HG02642 (cell line): ENCODE measurements at regions not wholly inside any gene's neighbourhood (a gene's known extent, or its start where the extent isn't known, plus 50 kb on each side); places are given as distances from the start of the nearest gene placed in this dataset.

Source experiments
- ATAC-seq: cut with Tn5 transposase; IDR thresholded peaks from one replicate; pipeline ENCODE4 v1.9.1; 2021; ENCODE audit warnings: mild to moderate bottlenecking; ENCODE audit not compliant: unreplicated experiment, poor library complexity

DNA sequence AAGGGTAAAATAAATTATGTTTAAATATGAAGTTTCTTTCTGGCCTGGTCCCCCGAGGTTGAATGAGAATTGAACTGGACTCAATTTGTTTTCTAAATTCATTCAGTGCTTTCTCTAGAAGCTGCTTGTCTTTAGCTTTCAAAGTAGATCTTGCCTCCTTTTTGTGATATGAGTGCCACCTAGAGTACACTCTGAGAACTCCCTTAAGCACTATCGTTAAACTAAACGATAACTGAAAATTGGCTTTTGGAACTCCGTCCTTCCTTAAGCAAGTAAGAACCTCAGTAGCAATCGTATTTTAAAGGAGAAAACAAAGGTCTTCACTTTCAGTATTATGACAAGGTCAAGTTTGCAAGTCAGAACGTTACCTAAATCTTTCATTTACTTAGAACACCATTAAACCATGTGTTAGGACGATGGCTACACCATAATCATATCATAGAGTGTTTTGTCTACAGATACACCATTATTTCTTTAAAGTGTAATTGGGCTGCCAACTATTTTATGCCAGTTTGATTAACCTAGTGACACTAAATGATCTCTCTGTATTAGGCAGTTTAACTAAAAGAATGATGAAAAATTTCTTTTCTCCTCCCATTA lies 364.8 kb downstream of the SNAPC1 start:
- peak; percentile 74 for ATAC-seq

DNA sequence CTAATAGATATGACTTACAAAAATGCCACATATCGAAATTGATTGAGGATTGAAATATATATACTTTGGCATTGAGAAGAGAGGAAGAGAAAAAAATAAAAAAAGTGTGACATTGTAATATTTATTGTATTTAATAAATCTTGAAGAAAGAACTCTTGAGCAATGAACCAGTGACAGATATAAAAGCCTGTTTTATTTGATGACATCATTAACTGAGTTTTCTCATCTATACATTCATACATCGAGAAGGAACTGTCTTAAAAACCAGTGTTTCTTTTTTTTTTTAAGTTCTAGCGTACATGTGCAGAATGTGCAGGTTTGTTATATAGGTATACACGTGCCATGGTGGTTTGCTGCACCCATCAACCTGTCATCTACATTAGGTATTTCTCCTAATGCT lies 368.2 kb downstream of the SNAPC1 start:
- no peak for ATAC-seq

DNA sequence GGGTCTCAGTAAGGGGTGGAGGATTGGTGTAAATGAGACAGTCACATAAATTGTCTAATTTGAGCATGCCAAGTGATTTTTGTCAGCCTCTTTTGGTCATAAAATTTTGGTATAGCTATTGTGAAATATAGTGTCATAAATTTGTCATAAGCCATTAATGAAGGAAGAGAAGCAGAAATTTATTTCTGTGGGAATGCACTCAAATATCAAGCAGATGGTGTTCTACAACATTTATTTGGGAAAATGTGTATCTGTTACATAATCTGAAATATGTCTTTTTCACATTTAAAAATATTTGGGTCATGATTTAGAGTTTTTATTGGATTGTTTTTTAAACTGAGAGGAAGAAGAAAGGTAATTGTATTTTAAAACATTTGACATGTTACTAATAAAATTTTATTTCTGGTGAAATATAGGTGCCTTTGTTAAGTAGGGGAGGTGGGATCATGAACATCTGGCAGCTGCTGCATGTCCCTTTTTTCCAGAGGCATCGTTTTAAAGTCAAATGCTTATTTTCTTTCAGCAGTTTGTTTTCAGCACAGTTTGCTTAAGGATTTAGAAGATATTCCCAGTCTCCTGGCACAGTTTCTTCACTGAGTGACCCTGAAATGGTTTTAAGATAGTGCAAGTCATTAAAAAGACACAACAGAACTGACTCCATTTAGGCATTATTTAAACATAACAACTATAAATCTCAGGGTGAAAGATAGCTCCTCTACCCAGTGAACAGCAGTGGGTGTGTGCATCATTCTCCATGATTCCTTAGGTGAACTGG lies 371.7 kb downstream of the SNAPC1 start:
- ATAC-seq = no peak

DNA sequence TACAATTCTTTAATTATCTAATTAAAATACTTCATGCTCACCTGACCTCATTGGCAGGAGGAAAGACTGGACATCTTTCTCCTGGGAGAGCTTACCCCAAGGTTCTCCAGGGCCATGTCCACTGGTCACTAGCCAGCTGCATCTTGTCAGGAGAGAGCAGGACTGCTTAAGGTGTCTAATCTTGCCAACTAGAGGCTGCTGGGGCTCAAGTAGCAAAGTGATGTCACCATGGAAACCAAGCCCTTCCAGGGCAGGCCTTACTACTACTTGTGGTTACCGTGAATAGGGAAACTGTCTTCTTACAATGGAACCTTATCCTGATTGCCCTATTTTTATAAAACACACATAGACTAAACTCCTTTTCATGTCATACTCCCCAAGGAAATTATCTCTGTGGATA lies 376.4 kb downstream of the SNAPC1 start:
- no peak for ATAC-seq

DNA sequence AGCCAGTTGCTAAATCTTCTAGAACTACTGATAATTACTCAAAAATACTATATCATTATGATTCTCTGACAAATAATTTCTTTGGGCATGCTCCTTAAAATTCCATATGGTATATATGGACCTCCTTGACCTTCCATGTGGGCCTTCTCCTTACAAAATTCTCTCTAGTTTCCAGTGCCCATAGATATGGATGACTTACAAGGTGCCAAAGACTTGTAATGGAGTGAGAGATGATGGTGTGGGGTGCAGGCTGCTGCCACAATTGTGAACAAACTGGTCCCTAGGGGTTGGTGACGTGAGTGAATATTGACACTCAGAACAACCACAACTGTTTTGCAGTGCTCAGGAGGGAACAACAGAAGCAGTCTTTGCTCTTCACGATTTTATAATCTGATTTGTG lies 378.9 kb downstream of the SNAPC1 start:
- no peak for ATAC-seq

DNA sequence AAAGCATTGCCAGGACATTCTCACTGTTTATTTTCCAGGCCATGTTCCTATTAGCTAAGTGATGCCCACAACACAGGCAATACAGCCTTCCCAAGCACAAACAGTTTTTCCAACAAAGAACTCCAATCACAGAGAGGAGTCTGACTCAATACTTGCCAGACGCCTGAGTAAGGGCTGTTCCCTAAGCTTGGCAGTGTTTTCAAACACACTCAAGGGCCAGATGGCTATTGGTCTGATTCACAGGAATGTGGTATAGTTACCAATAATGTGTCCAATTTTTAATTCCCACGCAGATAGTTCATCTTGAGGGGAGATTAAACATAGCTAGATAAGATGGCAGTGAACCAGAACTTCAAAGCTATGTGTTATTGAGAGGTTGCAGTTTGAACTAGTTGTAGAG lies 381.0 kb downstream of the SNAPC1 start:
- no peak for ATAC-seq

DNA sequence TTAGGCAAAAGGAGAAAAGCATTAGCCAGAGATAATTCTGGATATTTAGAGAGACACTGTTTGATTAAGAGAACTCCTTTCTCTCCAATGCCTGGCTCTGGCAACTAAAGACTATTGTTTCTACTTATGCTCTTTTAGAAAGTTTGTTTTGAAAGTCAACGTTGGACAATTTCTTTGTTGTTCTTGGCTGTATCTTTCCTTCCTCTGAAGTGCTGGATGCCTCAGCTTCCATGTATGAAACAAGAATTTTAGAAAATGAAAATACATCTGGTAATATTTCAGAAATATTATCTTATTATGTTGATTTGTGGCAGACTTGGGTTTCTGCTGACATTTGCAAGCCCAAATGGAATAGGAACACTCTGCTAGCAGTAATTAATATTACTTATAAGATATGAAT lies 382.6 kb downstream of the SNAPC1 start:
- no peak for ATAC-seq

DNA sequence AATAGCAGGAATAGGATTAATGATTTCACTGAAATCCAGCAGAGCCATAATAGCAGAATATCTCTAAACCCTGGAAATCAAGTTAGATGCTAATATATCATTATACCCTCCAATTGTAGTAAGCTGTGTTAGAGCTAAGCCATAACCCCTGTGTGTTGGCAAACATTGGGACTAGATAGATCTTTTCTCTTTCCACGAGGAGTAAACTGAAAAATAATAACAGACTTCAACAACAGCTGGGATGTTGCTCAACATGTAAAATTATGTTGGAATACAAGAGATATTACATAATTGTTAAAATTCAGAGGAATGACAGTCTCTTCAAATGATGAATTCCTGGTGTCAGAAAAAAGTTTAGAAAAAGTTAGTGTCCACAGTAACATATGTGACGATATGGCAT lies 383.8 kb downstream of the SNAPC1 start:
- no peak for ATAC-seq

DNA sequence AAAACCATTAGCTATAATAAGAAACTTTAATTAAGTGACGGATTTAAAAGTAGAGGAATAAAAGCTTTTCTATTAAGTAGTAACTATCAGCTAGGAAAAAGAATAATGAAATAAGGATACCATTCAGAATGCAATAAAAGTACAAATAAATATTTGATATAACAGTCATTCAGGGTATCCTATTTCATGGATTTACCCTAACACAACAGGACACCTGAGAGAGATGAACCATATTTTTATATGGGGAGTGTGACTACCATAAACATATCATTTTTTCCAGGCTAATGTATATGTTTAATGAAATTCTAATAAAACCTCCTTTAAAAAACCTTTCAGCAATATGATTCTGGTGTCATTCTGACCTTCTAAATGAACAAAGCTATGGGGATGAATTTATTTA lies 393.8 kb downstream of the SNAPC1 start:
- ATAC-seq = no peak

DNA sequence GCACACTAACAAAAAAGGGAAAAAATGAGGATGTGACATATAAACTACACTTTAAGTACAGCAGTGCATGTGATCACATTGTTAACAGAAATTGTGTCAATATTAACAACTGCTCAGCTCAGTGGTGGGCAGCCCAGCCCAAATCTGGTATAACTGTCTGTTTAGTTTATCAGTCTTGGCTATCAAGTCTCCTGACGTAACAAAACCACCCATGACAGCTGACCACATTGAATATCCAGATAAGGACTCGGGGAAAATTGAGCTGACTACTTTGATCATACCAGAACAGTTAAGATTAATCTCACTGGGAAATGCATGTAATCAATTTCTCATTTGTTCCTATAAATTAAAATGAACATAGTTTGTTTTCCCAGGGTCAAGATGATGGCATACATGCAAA lies 396.6 kb downstream of the SNAPC1 start:
- no peak for ATAC-seq

DNA sequence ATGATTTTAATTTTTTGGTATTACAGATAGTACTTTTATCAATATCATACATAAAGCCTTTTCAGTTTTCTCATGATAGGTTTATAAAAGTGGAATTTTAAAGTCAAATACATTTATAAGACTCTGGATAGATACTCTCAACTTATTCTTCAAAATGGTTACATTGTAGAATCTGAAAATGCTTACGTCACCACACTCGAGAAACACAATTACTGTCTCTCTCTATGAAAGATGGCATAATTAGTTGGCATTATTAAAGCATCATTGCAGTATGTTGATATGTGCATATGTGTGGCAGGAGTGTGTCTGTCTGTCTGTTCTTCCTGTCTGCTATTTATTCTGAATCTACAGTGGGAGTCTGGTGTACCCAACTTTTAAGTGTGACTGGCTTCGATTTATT lies 397.1 kb downstream of the SNAPC1 start:
- no peak for ATAC-seq

DNA sequence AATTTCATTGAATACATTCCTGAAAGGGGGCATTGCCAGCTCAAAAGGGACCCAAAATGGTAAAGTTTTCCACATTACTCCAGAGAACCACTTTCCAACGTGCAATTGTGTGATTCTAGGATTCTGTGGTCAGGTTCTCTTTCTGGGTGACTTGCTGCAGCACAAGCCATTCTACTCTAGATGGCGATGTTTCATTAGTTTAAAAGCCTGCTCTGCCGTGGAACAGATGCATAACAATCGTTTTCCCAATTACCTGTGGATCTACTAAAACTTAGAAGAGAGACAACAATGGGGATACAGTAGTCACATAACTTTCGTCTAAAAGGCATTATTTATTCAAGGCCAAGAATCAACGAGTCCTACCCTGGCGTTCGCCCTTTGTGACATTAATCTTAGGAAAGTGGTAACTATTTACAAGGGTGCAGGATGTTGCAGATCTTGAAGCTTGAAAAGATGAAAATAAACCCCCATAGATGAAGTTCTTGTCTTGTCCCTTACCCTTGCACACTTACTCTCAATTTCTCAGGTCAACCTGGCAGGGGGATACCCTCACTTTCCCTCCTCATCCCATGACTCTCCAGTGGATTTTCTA lies 400.9 kb downstream of the SNAPC1 start:
- peak; percentile 61 for ATAC-seq

DNA sequence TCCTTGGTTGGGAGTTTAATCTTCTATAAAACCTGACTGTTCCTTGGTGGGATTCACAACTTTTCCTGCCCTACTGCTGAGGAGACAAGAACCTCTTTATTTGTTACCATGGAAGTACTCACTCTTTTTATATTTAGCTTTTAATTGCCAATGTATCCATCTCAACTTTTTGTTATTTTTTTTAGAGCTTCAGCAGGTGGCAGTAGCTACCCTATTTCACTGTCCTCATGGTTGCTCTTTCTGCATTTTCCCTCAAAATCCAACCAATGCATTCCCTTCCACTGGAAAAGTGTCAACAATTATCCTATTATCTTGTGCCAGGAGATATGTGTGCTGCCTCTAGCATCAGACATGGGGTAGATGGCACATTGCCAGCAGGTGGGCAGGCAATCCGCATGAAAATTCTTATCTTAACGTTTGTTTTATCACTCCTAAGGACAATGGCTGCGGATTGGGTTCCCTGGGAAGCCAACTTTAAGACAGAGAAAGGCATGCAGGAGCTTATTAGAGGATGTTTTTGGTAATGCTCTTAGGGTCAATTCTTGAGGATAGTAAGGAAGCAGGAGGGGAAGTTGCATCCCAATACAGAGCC lies 406.4 kb downstream of the SNAPC1 start:
- no peak for ATAC-seq

DNA sequence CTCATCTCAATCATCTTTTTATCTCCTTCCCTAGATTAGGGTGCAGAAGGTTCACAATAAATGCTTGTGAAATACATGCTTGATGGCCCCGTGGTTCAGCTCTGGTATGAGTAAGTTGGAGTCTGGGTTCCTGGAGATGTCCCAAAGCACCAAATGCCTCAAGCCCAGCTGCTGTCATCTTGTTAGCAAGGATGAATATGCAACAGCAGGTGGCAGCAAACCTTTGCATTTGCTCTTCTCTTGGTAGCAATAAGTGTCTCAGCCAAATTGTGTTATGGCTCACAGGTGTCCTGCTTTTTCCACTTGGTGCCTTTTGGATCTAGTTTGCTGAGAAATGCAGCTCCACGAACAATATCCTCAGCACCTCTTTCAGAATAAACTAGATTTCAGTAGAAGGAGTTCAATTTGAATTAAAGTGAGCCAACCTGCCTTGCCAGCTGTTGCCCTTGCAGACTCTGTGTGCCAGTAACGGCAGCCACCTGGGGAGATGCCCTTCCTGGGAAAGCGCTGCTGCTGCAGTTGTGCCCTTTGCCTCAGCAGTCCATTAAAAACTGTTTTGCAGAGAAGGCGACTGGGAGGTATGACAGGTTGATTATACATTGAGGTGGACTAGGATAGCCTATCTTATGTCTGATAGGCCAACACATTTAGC lies 417.3 kb downstream of the SNAPC1 start:
- peak; percentile 69 for ATAC-seq

DNA sequence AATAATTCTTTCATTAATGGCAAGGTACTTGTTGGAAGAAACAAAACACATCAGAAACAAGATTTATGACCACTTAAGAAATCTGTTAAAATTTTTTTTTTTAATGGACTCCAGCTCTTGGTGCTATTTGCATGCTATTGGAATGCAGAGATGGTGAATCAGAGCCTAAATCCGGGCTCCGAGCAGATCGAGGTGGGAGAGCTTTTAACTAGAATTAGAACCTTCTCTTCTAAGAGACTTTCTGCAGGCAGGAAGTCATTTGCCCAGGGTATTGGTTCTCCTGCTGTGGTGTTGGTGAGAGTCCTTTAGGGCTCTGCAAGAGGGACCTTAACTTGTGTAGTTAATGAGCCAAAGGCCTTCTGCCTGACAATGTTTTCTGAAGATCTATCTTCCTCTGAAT lies 419.4 kb downstream of the SNAPC1 start:
- no peak for ATAC-seq

DNA sequence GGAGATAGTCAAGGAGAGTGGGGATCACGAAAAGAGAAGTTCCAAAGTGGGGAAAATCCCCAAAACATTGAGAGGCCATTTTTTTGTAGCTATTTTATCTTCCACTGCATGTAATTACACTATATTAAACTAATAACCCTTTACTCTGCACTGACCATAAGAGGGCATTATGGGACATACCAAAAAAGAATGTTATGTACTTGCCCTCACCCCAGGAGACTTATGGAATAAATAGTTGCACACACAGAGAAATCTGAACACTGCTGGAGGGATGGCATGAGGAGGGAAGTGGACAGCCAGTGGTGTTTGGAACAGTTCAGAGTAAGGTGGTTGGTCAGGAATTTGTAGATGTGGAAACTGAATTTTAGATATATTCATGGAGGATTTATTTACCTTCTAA lies 422.9 kb downstream of the SNAPC1 start:
- no peak for ATAC-seq

DNA sequence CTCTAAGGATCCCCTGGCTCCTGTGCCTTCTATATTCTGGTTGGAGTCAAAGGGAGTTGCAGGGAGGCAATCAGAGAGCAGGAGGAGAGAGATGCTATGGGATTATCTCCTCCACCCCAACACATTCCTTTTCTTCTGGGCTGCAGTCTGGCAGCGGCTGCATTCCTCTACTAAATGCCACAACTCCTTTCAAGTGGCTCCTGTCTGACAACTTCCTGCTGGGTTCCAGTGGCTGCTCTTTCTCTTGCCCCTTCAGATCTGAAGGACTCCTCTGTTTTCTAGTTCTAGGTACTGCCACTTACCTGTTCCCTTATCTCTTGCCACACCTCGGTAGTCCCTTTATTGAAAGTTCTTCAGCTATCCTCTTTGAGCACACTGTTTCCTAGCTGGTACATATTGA lies 425.0 kb downstream of the SNAPC1 start:
- no peak for ATAC-seq

DNA sequence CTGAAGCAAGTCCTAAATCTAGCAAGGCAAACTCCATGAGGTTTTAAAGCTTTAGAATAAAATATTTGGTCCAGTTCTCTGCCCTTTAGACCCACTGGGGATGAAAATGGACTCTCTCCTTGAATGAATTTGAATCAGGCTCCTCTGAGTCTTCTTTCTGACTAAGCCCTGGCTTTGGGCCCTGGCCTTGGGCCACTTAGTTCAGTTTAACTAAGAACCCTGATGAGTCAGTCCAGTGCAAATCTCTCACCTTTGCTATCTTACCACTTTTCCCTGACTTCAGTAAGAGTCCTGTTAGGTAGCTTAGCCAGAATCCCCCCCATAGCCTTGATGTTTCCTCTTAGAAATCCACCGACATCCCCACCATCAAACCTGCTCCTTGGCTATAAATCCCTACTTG lies 427.5 kb downstream of the SNAPC1 start:
- ATAC-seq = no peak

DNA sequence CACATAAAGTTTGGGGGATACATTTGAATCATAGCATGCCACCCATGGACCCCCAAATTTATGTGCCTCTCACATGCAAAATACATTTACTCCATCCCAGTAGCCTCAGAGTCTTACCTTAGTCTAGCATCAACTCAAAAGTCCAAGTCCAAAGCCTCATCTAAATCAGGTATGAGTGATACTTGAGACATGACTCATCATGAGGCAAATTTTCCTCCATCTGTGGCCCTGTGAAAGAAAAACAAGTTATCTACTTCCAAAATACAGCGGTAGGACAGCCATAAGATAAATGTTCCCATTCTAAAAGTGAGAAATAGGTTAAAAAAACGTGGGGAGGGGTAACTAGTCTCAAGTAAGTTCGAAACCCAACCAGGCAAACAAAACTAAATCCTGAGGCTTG lies 444.2 kb downstream of the SNAPC1 start:
- ATAC-seq = no peak

DNA sequence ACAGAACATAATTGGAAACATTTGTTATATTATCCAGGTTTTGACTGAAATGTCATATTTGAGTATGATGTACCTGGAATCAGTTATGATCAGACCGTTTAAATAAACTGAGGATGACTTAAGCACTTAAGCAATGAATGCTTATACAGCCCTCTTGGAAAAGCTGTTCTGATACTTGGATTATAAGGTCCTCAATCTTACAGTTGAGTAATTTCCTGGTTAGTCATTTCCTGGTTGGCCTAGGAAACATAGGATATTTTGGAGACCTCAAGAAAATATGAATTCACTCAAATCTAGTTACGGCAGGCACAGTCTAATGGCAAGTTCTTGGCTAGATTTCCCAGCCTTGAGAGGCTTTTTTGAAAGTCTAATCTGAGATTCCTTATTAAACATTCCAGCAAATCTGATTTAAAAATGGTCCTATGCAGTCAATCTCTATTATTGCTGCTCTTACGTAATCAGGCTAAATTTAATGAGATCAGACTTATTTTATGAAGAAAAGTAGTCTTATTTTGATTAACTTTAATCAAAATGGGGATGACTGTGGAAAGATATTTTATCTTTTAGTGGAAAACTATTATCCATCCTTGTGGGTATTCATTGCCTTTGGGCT lies 447.2 kb downstream of the SNAPC1 start:
- no peak for ATAC-seq

DNA sequence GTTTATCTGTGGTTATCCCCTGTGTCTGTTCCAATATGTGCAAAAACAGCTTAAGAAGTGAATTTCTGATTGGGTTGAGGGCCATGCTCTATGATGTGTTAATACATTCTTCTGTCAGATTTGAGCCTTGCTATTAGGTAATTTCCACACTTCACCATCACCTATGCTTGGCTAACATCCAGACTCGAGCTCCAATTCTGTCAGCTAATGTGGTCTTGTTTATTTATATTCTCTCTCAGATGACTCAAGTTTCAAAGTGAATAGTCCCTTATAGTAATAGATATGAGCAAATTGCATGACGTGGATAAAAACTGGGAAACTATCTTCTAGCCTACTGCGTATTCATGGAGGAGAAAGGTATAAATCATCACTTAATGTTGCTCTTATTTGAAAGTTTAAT lies 451.3 kb downstream of the SNAPC1 start:
- ATAC-seq = no peak
